Liver (tissue), 8 donors: ENCODE measurements at regions not wholly inside any gene's neighbourhood (a gene's known extent, or its start where the extent isn't known, plus 50 kb on each side); places are given as distances from the start of the nearest gene placed in this dataset.

Experiments
- DNase-seq: peaks from one replicate; pipeline ENCODE4 v3.0.0-alpha.2; 2017; ENCODE audit warnings: low spot score
- H3K27ac ChIP-seq, 2 donors: one replicate each; pipeline ENCODE4 v1.7.0; 2013; ENCODE audit warnings: inconsistent platforms in 2 of 2, low read length in 2 of 2, control low read depth in 1 of 2, low read depth in 1 of 2, mild to moderate bottlenecking in 1 of 2
- H3K27me3 ChIP-seq, 4 donors: one replicate each; pipeline versions ENCODE4 v1.6.1 to v1.7.0; 2013; ENCODE audit warnings: low read length in 3 of 4, inconsistent platforms in 1 of 4, mild to moderate bottlenecking in 1 of 4, moderate library complexity in 1 of 4; ENCODE audit not compliant: control insufficient read depth in 4 of 4, insufficient read depth in 4 of 4
- H3K36me3 ChIP-seq, 4 donors: one replicate each; pipeline versions ENCODE4 v1.6.1 to v1.7.0; 2013; ENCODE audit warnings: low read length in 3 of 4, mild to moderate bottlenecking in 3 of 4, low read depth in 1 of 4, moderate library complexity in 1 of 4; ENCODE audit not compliant: control insufficient read depth in 4 of 4, insufficient read depth in 3 of 4
- H3K4me1 ChIP-seq, 4 donors: one replicate each; pipeline versions ENCODE4 v1.6.1 to v1.7.0; 2013; ENCODE audit warnings: low read length in 3 of 4, mild to moderate bottlenecking in 3 of 4, moderate library complexity in 1 of 4; ENCODE audit not compliant: control insufficient read depth in 4 of 4, insufficient read depth in 4 of 4
- H3K4me3 ChIP-seq, 3 donors: one replicate each; pipeline versions ENCODE4 v1.6.1 to v1.7.0; 2013; ENCODE audit warnings: low read length in 3 of 3, control low read depth in 1 of 3, low read depth in 1 of 3, mild to moderate bottlenecking in 1 of 3
- H3K9ac ChIP-seq, 2 donors: one replicate each; pipeline ENCODE4 v1.7.0; 2013; ENCODE audit warnings: low read length in 2 of 2, mild to moderate bottlenecking in 2 of 2, moderate library complexity in 2 of 2, control low read depth in 1 of 2, low read depth in 1 of 2
- H3K9me3 ChIP-seq, 4 donors: one replicate each; pipeline versions ENCODE4 v1.6.1 to v1.7.0; 2013; ENCODE audit warnings: low read length in 3 of 4; ENCODE audit not compliant: control insufficient read depth in 4 of 4
- CTCF ChIP-seq: fragments of 150-350 bp; IDR thresholded peaks from 2 replicates; pipeline ENCODE4 v1.5.1; 2017; ENCODE audit warnings: improper control_type of control experiment, low read depth, low read length; ENCODE audit not compliant: missing input control
- EGR1 ChIP-seq, 2 donors: IDR thresholded peaks; 2 replicates each; pipeline ENCODE4 v1.6.1; 2016 to 2018; ENCODE audit warnings: antibody characterized with exemption in 2 of 2, low read depth in 2 of 2
- FOXA1 ChIP-seq: IDR thresholded peaks from 2 replicates; pipeline ENCODE4 v1.6.1; 2016; ENCODE audit warnings: antibody characterized with exemption
- FOXA2 ChIP-seq: IDR thresholded peaks from 2 replicates; pipeline ENCODE4 v1.6.1; 2016; ENCODE audit warnings: antibody characterized with exemption
- GABPA ChIP-seq, 2 donors: IDR thresholded peaks in 1 of 2; conservative IDR thresholded peaks in 1 of 2; 2 replicates each; pipeline ENCODE4 v1.6.1; 2016; ENCODE audit warnings: antibody characterized with exemption in 2 of 2, mild to moderate bottlenecking in 1 of 2, moderate library complexity in 1 of 2
- HNF4A ChIP-seq, 2 donors: conservative IDR thresholded peaks; 2 replicates each; pipeline ENCODE4 v1.6.1; 2016; ENCODE audit warnings: antibody characterized with exemption in 2 of 2, mild to moderate bottlenecking in 2 of 2
- HNF4G ChIP-seq: IDR thresholded peaks from 2 replicates; pipeline ENCODE4 v1.6.1; 2016; ENCODE audit warnings: antibody characterized with exemption
- JUND ChIP-seq, 2 donors: IDR thresholded peaks; 2 replicates each; pipeline ENCODE4 v1.6.1; 2016; ENCODE audit warnings: antibody characterized with exemption in 2 of 2
- MAX ChIP-seq: IDR thresholded peaks from 2 replicates; pipeline ENCODE4 v1.6.1; 2016; ENCODE audit warnings: antibody characterized with exemption
- NR2F2 ChIP-seq: IDR thresholded peaks from 2 replicates; pipeline ENCODE4 v1.6.1; 2016; ENCODE audit warnings: antibody characterized with exemption
- RAD21 ChIP-seq, 2 donors: IDR thresholded peaks; 2 replicates each; pipeline ENCODE4 v1.6.1; 2016; ENCODE audit warnings: antibody characterized with exemption in 2 of 2, mild to moderate bottlenecking in 2 of 2
- REST ChIP-seq: IDR thresholded peaks from 2 replicates; pipeline ENCODE4 v1.6.1; 2016; ENCODE audit warnings: antibody characterized with exemption, mild to moderate bottlenecking
- RXRA ChIP-seq, 2 donors: IDR thresholded peaks; 2 replicates each; pipeline ENCODE4 v1.6.1; 2017 to 2018; ENCODE audit warnings: antibody characterized with exemption in 2 of 2, mild to moderate bottlenecking in 1 of 2
- SP1 ChIP-seq: IDR thresholded peaks from 2 replicates; pipeline ENCODE4 v1.6.1; 2018; ENCODE audit warnings: antibody characterized with exemption, mild to moderate bottlenecking
- TAF1 ChIP-seq: conservative IDR thresholded peaks from 2 replicates; pipeline ENCODE4 v1.6.1; 2016; ENCODE audit warnings: antibody characterized with exemption, mild to moderate bottlenecking
- YY1 ChIP-seq: IDR thresholded peaks from 2 replicates; pipeline ENCODE4 v1.6.1; 2016; ENCODE audit warnings: antibody characterized with exemption, mild to moderate bottlenecking
- ZBTB33 ChIP-seq: IDR thresholded peaks from 2 replicates; pipeline ENCODE4 v1.6.1; 2016; ENCODE audit warnings: antibody characterized with exemption
- WGBS: extraction: QIAGEN DNeasy Blood & Tissue Kit; methylation state at CpG from one replicate; pipeline ENCODE4 v1.1.7; 2013; 5-methylcytosine and 5-hydroxymethylcytosine counted together
- TF ChIP-seq, protein P1 (sequence below): IDR thresholded peaks from 2 replicates; pipeline ENCODE4 v1.6.1; 2016; ENCODE audit warnings: antibody characterized with exemption
- donor health status: healthy.
- donor health status: healthy.
- donor health status: healthy.
- donor health status: healthy.
- donor health status: healthy.

DNA sequence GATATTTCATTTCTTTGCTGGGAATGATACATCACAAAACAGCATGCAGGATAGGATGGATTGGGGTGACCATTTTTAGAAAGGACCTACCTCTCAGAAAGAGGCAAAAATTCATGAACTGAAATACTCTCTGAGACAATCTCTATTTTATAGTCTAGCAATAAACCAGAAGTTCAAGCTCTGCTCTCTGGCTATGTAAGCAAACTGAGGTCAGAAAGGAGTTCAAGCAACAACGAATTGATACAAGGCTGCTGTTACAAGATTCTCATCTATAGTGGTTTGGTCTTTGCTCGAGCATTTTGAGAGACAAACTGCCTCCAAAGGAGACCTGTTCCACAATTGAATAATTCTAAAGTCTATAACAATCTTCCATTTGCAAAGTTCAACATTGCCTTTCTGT, 84.7 kb upstream of the GOLGA8J start:
- Histone ChIP-seq H3K9me3 (no peaks in the 10 kb centered on the region), H3K27ac (no peak overlapping the region), H3K27me3 (no peaks in the 10 kb centered on the region), H3K4me1 (peaks cover 0 to 6% (median 2%) of the 10 kb centered on the region in 4 donors), H3K36me3 (no peaks in the 10 kb centered on the region), H3K4me3 (no peak overlapping the region), H3K9ac (no peak overlapping the region)
- DNase-seq: no peak
- 74% methylated on average over 2 of the region's 2 CpGs for WGBS
- no peak for TF ChIP-seq TAF1
- no peak for TF ChIP-seq YY1
- no peak for TF ChIP-seq MAX
- TF ChIP-seq CTCF: no peak
- no peak for TF ChIP-seq SP1
- TF ChIP-seq GABPA (IDR thresholded peaks at IDR 0.05 in 1 of 2, conservative IDR thresholded peaks at IDR 0.05 in 1 of 2): no peak
- no peak for TF ChIP-seq HNF4G
- TF ChIP-seq RXRA (IDR thresholded peaks at IDR 0.05): no peak
- TF ChIP-seq EGR1 (IDR thresholded peaks at IDR 0.05; ENCODE audit: low read depth in 2 of 2): no peak
- TF ChIP-seq RAD21 (IDR thresholded peaks at IDR 0.05): no peak
- TF ChIP-seq NR2F2: no peak
- TF ChIP-seq, protein P1, sequence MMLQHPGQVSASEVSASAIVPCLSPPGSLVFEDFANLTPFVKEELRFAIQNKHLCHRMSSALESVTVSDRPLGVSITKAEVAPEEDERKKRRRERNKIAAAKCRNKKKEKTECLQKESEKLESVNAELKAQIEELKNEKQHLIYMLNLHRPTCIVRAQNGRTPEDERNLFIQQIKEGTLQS: no peak
- no peak for TF ChIP-seq ZBTB33
- TF ChIP-seq JUND (IDR thresholded peaks at IDR 0.05): no peak
- no peak for TF ChIP-seq REST
- TF ChIP-seq FOXA1: no peak
- no peak for TF ChIP-seq FOXA2
- TF ChIP-seq HNF4A (conservative IDR thresholded peaks at IDR 0.05): no peak
